ENCODE measurements at regions not wholly inside any gene's neighbourhood (a gene's known extent, or its start where the extent isn't known, plus 50 kb on each side); places are given as distances from the start of the nearest gene placed in this dataset.
A peak's percentile ranks its signal among the peaks of the same experiment; 100 is the strongest.

DNA sequence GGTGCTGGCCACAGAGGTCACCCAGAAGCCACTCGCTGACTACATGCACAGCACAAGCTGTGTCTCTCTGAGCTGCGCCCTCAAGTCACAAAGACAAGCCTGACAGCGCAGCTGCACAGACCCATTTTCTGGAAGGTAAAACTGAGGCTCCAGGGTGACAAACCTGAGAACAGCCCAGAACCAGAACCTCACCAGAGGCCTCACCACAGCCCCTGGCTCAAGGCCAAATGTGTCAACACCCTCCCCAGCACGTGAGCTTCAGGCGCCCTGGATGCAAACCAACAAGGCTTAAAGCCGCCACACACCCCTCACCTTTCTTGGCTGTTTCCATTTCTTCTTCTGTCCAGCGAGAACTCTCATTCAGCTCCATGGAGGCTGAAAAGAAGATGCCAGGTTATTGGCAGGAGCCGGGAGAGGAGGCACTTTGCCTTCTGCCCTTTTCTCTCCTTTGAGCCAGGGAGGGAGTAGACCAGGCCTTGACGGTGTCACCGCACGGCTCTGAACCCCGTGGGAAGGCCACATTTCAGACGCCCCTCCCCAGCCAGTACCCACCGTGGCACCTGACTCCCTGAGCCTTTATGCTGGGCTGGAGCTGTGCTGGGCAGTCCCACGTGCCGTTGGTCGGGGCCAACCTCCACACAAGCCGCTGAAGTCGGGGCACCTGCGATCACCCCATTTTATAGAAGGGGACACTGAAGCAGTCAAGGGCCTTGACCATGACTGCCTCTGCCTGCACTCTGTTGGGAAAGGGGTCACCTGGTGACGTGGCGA, 103.1 kb downstream of the RFLNA start:
- peaks cover 58% of the 10 kb centered on the region for H3K4me1 ChIP-seq (ENCODE audit: control insufficient read depth, insufficient read depth, low read length)
- H3K27ac ChIP-seq (ENCODE audit: low read depth, low read length): peak overlapping the region; percentile 91
- H3K9ac ChIP-seq (ENCODE audit: low read length): no peak overlapping the region
- no peak overlapping the region for H3K4me3 ChIP-seq (ENCODE audit: low read length)
- H3K36me3 ChIP-seq (ENCODE audit: control insufficient read depth, insufficient read depth, low read length): peaks cover 14% of the 10 kb centered on the region
- no peaks in the 10 kb centered on the region for H3K27me3 ChIP-seq (ENCODE audit: control insufficient read depth, insufficient read depth, low read length)

DNA sequence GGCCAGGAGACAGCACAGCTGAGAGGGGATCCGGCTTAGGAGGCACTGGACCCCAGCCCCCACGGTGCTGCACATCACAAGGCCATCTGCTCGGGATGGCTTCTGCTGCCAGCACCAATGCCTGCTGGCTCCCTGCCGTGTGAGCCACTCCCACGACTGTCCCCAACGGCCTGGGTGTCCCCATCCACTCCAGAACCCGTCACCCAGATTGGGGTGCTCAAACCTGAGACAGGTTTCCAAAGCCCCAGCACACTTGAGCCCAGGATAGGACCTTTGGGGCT, 102.4 kb downstream of the RFLNA start:
- Histone ChIP-seq H3K4me3 (ENCODE audit: low read length) (no peak overlapping the region), H3K36me3 (ENCODE audit: control insufficient read depth, insufficient read depth, low read length) (peaks cover 14% of the 10 kb centered on the region), H3K9ac (ENCODE audit: low read length) (no peak overlapping the region), H3K27ac (ENCODE audit: low read depth, low read length) (peak overlapping the region; percentile 91), H3K27me3 (ENCODE audit: control insufficient read depth, insufficient read depth, low read length) (no peaks in the 10 kb centered on the region), H3K4me1 (ENCODE audit: control insufficient read depth, insufficient read depth, low read length) (peaks cover 58% of the 10 kb centered on the region)

DNA sequence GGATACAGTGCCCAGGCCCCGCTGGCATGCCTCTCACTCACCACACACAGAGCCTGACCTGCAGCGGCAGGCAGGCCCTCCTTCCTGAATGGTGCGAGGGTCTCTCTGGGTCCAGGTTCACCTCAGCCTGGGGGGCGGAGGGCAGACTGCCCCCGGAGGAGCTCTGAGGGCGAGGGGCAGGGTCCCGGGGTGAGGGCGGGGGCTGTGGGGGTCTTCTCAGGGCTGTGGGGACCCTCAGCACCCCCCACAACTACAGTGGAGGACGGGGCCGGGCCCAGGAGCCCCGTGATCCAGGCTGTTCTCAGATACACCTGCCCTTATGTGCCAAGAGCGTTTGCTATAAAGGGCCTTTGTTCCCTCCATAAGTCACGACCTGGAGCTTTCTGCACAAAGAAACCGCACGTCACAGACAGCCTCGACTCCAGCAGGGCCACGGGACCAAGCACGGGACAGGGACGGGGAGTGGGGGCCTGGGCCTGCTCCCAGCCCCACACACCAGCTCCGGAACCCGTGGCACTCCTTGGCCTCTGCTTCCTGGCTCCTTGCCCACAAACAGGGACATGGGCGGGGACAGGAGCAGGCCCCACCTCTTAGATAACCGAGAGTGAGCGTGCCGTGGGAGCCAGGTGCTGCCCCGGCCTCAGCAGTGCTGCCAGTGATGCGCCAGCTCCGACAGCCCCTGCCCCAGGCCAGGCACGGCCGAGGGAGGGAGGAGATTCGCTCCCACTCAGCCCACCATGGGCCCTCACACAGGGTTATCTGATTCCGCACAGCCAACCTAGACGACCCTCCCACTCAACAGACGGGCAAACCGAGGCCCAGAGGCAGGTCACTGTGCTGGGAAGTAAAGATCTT, 101.9 kb downstream of the RFLNA start:
- Histone ChIP-seq H3K9ac (ENCODE audit: low read length) (no peak overlapping the region), H3K4me3 (ENCODE audit: low read length) (no peak overlapping the region), H3K4me1 (ENCODE audit: control insufficient read depth, insufficient read depth, low read length) (peaks cover 58% of the 10 kb centered on the region), H3K27ac (ENCODE audit: low read depth, low read length) (peak overlapping the region; percentile 91), H3K27me3 (ENCODE audit: control insufficient read depth, insufficient read depth, low read length) (no peaks in the 10 kb centered on the region), H3K36me3 (ENCODE audit: control insufficient read depth, insufficient read depth, low read length) (peaks cover 14% of the 10 kb centered on the region)

DNA sequence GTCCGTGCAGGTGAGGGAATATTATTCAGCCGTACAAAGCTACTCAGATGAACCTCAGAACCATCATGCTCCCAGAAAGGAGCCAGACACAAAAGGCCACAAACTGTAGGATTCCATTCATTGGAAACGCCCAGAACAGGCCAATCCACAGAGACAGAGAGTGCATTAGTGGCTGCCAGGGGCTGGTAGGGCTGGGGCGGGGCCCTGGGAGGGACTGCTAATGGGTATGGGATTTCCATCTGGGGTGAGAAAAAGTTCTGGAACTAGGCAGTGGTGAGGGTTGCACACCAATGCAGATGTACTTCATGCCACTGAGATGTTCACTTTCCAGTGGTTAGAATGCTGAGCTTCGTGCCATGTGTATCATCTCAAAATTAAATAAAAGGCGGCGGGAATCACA, 101.1 kb downstream of the RFLNA start:
- peaks cover 14% of the 10 kb centered on the region for H3K36me3 ChIP-seq (ENCODE audit: control insufficient read depth, insufficient read depth, low read length)

DNA sequence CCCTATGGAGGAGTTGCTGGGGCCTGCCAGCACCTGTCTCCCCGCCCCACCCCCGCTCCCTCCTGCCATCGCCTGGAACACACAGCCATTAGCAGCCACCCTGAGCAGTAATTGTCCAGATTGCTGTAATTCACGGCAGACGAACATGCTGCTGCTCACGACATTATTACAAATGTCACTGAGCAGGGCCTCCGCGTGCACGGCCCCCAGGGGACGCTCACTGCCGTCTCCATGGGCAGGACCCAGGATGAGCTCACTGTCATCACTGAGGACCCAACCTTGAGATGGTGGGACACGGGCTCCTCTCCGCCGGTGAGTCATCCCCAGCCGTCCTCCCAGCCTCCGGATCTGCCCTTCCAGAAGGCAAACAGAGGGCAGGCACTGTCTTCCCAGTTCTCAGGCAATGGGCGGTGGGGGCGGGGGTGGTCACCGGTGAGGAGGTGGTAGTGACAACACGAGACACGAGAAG, 100.4 kb downstream of the RFLNA start:
- H3K9ac ChIP-seq (ENCODE audit: low read length): no peak overlapping the region
- H3K36me3 ChIP-seq (ENCODE audit: control insufficient read depth, insufficient read depth, low read length): peaks cover 11% of the 10 kb centered on the region
- H3K27ac ChIP-seq (ENCODE audit: low read depth, low read length): peak overlapping the region; percentile 91

More for the DNA sequence above, 101.1 kb downstream of the RFLNA start:
- no peaks in the 10 kb centered on the region for H3K27me3 ChIP-seq (ENCODE audit: control insufficient read depth, insufficient read depth, low read length)
- H3K27ac ChIP-seq (ENCODE audit: low read depth, low read length): peak overlapping the region; percentile 91
- H3K4me1 ChIP-seq (ENCODE audit: control insufficient read depth, insufficient read depth, low read length): peaks cover 57% of the 10 kb centered on the region
- no peak overlapping the region for H3K4me3 ChIP-seq (ENCODE audit: low read length)
- no peak overlapping the region for H3K9ac ChIP-seq (ENCODE audit: low read length)

DNA sequence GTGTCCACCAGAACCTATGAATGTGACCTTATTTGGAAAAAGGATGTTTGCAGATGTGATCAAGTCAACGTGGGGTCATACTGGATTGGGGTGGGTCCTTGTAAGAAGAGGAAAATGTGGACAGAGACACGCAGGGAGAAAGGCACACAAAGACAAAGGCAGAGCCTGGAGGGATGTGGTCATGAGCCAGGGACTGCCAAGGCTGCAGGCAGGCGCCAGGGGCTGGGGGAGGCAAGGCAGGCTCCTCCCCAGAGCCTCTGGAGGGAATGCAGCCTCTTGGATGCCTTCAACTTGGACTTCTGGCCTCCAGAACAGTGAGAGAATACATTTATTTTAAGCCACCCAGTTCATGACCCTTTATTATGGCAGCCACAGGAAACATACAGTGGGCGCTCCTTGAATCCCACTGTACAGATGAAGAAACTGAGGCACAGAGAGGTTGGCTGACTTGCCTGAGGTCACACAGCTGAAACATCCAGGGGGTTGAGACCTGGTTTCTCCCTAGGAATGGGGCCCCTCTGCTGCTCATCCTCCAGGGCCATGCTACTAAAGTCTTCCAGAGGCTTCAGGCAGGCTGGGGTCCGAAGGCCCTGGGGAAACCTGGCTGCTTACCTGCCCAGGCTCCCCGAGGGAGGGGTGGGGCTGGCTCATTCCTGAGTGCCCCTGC, 99.7 kb downstream of the RFLNA start:
- H3K9ac ChIP-seq (ENCODE audit: low read length): no peak overlapping the region

More for the DNA sequence above, 100.4 kb downstream of the RFLNA start:
- Histone ChIP-seq H3K27me3 (ENCODE audit: control insufficient read depth, insufficient read depth, low read length) (no peaks in the 10 kb centered on the region), H3K4me3 (ENCODE audit: low read length) (no peak overlapping the region), H3K4me1 (ENCODE audit: control insufficient read depth, insufficient read depth, low read length) (peaks cover 58% of the 10 kb centered on the region)

DNA sequence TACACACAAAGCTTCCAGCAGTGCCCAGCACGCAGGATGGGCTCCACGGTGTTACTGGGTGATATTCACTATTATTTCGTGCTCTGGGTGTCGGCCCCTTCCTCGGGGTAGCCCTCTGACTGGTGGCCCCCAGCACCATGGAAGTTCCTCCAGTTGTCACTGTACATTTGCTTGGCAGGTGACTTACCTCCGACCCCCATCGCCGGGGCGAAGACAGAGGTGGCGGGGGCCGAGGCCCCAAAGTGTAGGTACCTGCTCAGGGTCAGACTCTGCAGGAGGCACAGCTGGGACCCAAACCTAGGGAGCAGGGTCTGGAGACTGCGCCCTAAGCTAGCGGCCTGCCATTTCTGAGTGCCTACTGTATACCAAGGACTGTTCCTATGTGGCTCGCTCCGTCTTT, 98.9 kb downstream of the RFLNA start:
- H3K27me3 ChIP-seq (ENCODE audit: control insufficient read depth, insufficient read depth, low read length): no peaks in the 10 kb centered on the region
- H3K4me3 ChIP-seq (ENCODE audit: low read length): no peak overlapping the region
- H3K36me3 ChIP-seq (ENCODE audit: control insufficient read depth, insufficient read depth, low read length): peaks cover 6% of the 10 kb centered on the region
- H3K9ac ChIP-seq (ENCODE audit: low read length): no peak overlapping the region
- H3K27ac ChIP-seq (ENCODE audit: low read depth, low read length): peak overlapping the region; percentile 91
- peaks cover 54% of the 10 kb centered on the region for H3K4me1 ChIP-seq (ENCODE audit: control insufficient read depth, insufficient read depth, low read length)

More for the DNA sequence above, 99.7 kb downstream of the RFLNA start:
- H3K4me1 ChIP-seq (ENCODE audit: control insufficient read depth, insufficient read depth, low read length): peaks cover 58% of the 10 kb centered on the region
- H3K27ac ChIP-seq (ENCODE audit: low read depth, low read length): peak overlapping the region; percentile 91
- no peaks in the 10 kb centered on the region for H3K27me3 ChIP-seq (ENCODE audit: control insufficient read depth, insufficient read depth, low read length)
- H3K36me3 ChIP-seq (ENCODE audit: control insufficient read depth, insufficient read depth, low read length): peaks cover 6% of the 10 kb centered on the region
- H3K4me3 ChIP-seq (ENCODE audit: low read length): no peak overlapping the region

DNA sequence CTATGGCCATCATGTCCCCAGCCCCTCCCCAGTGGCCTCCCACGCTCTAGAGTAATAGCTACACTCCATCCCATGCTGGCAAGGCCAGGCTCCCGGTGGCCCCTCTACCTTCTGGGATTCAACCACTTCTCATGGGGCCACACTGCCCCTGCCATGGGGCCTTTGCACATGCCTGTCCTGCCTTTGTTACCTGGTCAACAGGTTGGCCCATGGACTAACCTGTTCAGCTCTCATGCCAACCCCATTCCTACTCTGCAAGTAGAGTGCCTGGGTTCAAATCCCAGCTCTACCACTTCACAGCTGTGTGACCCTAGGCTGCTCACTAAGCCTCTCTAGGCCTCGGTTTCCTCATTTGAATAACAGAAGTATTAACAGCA, 98.5 kb downstream of the RFLNA start:
- no peak overlapping the region for H3K4me3 ChIP-seq (ENCODE audit: low read length)
- peaks cover 51% of the 10 kb centered on the region for H3K4me1 ChIP-seq (ENCODE audit: control insufficient read depth, insufficient read depth, low read length)
- H3K27ac ChIP-seq (ENCODE audit: low read depth, low read length): peak overlapping the region; percentile 91
- H3K36me3 ChIP-seq (ENCODE audit: control insufficient read depth, insufficient read depth, low read length): peaks cover 4% of the 10 kb centered on the region
- no peak overlapping the region for H3K9ac ChIP-seq (ENCODE audit: low read length)
- H3K27me3 ChIP-seq (ENCODE audit: control insufficient read depth, insufficient read depth, low read length): no peaks in the 10 kb centered on the region

DNA sequence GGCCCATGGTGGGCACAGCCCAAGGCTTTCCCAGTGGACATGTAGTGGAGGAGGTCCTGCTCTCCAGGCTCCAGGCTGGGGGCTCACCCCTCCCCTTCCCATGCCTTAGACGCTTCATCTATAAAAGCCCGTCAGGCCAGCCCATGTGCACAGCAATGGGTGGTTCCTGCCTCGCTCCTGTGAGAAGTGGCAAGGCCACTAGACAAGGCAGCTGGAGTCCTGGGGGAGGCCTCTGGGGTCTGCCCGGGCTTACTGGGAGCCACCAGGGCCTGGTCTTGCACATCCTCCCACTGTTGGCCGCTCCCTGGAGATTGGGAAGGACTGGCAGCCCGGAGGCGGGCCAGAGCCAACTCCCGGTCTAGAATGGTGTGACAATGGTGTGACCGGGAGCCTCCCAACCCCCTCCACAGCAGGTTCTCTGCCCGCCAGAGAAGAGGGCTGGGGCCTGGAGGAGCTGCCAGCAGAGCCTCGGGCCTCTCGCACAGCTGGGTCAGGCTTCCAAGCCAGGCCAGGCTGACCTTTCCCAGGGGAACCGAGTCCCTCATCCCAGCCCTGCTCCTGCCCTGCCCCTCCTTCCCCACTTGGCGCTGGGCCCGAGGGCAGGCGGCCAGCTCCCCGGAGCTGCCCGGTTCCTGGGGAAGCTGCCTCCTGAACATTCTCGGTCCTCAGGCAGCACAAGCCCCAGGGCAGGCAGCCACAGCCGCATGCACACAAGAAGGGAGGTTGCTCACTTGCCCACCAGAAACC, 97.9 kb downstream of the RFLNA start:
- no peak overlapping the region for H3K9ac ChIP-seq (ENCODE audit: low read length)
- no peak overlapping the region for H3K4me3 ChIP-seq (ENCODE audit: low read length)

DNA sequence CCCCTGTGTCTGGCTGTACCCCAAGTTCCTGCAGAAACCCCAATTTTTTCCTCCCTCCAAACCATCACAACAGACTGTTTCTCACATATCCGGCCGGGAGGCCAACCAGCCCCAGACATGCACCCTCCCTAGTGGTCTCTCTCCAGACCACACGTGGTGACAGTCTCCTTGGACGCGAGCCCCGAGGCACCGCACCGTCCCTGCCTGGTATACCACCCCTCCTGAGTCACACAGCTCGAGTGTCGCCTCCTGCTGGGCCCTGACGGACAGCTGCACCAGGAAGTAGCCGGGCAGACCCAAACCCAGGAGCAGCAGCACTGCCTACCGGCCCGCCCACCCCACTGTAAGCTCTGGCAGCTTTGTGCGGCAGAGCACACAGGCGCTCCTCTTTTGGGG, 97.4 kb downstream of the RFLNA start:
- Histone ChIP-seq H3K4me1 (ENCODE audit: control insufficient read depth, insufficient read depth, low read length) (peaks cover 49% of the 10 kb centered on the region), H3K36me3 (ENCODE audit: control insufficient read depth, insufficient read depth, low read length) (peaks cover 2% of the 10 kb centered on the region), H3K4me3 (ENCODE audit: low read length) (no peak overlapping the region), H3K9ac (ENCODE audit: low read length) (no peak overlapping the region), H3K27me3 (ENCODE audit: control insufficient read depth, insufficient read depth, low read length) (no peaks in the 10 kb centered on the region), H3K27ac (ENCODE audit: low read depth, low read length) (peak overlapping the region; percentile 91)

More for the DNA sequence above, 97.9 kb downstream of the RFLNA start:
- Histone ChIP-seq H3K36me3 (ENCODE audit: control insufficient read depth, insufficient read depth, low read length) (peaks cover 2% of the 10 kb centered on the region), H3K27me3 (ENCODE audit: control insufficient read depth, insufficient read depth, low read length) (no peaks in the 10 kb centered on the region), H3K4me1 (ENCODE audit: control insufficient read depth, insufficient read depth, low read length) (peaks cover 51% of the 10 kb centered on the region), H3K27ac (ENCODE audit: low read depth, low read length) (peak overlapping the region; percentile 91)

DNA sequence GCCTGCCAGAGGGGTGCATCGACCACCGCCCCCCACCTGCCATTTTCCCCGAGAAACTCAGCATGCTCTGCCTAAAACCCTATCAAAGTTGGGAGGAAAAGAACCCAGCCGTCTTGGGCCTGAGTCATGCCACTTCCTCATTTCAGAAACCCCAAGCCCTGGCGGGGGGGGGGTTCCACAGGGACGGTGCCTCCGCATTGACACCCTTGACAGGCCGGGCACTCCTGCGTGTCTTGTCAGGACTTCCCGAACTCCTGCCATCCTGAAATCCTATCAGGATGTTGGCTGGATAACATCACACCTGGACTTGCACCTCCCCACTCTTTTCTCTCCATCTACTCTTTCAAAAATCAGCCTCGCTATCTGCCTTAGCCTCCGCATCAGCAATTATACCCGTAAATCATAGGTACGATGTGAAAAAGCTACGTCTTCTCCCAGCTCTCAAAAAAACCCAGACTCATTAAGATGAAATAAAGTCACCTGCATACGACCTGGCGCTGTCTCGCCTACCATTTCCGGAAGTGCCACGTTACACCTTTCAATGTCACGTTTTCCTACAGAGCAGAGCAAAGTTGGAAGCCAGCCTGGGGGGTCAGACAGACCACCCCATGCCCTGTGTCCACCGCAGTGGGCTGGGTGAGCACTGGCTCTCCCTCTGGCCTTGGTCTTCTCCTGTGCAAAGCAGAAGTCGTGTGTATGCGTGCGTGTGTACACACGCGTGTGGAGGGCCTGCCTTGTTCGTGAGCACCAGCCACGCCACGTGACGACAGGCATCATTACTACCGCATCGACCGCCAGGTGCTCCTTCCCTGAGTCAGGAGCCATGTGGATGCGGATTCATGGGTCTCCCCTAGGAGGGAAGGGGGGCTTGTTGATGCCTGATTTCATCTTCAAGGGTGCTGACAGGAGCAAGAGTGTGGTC, 96.7 kb downstream of the RFLNA start:
- Histone ChIP-seq H3K4me3 (ENCODE audit: low read length) (no peak overlapping the region), H3K9ac (ENCODE audit: low read length) (no peak overlapping the region), H3K27me3 (ENCODE audit: control insufficient read depth, insufficient read depth, low read length) (no peaks in the 10 kb centered on the region), H3K36me3 (ENCODE audit: control insufficient read depth, insufficient read depth, low read length) (peaks cover 2% of the 10 kb centered on the region), H3K27ac (ENCODE audit: low read depth, low read length) (peak overlapping the region; percentile 97), H3K4me1 (ENCODE audit: control insufficient read depth, insufficient read depth, low read length) (peaks cover 48% of the 10 kb centered on the region)

Measured in rectal smooth muscle tissue (tissue), 1 donor.